ENCODE measurements at regions not wholly inside any gene's neighbourhood (a gene's known extent, or its start where the extent isn't known, plus 50 kb on each side); places are given as distances from the start of the nearest gene placed in this dataset.

DNA sequence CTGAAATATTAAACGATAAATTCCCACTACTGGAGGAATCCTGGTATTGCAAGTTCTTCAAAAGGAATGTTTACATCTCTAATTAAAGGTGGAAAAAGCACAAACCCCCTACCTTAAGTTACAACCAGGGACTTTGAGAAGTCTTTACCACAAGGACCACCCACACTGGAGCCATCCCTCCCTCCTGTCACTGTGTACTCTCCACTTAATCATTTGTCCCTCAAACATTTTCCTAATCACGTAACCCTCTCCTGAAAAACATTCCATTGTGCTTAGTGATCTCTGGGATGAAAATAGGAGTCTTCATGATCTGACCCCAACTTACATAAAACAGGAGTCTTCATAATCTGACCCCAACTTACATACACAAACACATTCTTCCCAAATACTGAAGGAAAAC lies 85.7 kb downstream of the SUCLG1 start:
- TF ChIP-seq, protein P1, sequence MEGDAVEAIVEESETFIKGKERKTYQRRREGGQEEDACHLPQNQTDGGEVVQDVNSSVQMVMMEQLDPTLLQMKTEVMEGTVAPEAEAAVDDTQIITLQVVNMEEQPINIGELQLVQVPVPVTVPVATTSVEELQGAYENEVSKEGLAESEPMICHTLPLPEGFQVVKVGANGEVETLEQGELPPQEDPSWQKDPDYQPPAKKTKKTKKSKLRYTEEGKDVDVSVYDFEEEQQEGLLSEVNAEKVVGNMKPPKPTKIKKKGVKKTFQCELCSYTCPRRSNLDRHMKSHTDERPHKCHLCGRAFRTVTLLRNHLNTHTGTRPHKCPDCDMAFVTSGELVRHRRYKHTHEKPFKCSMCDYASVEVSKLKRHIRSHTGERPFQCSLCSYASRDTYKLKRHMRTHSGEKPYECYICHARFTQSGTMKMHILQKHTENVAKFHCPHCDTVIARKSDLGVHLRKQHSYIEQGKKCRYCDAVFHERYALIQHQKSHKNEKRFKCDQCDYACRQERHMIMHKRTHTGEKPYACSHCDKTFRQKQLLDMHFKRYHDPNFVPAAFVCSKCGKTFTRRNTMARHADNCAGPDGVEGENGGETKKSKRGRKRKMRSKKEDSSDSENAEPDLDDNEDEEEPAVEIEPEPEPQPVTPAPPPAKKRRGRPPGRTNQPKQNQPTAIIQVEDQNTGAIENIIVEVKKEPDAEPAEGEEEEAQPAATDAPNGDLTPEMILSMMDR (IDR thresholded peaks at IDR 0.05; ENCODE audit: low read depth, low read length, missing control alignments), result no peak
- no peak for DNase-seq (ENCODE audit: extremely low read depth, low read depth)
- H3K4me3 ChIP-seq (replicated peaks; ENCODE audit: low read depth, low read length), result no peak overlapping the region

DNA sequence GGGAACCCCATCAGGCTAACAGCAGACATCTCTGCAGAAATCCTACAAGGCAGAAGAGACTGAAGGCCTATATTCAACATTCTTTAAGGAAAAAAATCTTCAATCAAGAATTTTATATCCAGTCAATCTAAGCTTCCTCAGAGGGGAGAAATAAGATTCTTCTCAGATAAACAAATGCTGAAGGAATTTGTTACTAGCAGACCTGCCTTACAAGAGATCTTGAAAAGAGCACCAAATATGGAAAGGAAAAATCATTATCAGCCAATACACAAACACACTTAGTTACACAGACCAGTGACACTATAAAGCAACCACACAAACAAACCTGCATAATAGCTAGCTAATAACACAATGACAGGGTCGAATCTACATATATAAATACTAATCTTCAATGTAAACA lies 96.5 kb downstream of the SUCLG1 start:
- no peak overlapping the region for H3K4me3 ChIP-seq (replicated peaks; ENCODE audit: low read depth, low read length)
- TF ChIP-seq, protein P1 (IDR thresholded peaks at IDR 0.05; ENCODE audit: low read depth, low read length, missing control alignments), result no peak
- no peak for DNase-seq (ENCODE audit: extremely low read depth, low read depth)

DNA sequence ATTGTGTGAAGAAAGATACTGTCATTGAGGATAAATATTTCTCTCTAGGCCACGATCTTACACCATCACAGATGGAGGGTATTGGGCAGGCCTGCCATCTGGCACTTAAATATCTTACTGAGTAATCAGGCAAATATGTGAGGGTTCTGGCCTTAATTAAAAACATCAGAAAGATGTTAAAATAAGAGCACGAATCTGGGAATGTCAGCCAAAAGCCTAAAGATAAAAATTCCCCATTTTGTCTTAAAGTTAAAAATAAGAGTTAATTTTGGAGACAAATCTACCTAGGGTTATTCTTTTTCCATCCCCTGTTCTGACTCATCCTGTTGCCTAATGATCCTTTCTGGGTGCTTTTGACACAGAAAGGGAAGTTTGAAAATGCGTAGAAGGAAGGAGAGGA lies 121.0 kb downstream of the SUCLG1 start:
- TF ChIP-seq, protein P1 (IDR thresholded peaks at IDR 0.05; ENCODE audit: low read depth, low read length, missing control alignments), result no peak
- H3K4me3 ChIP-seq (replicated peaks; ENCODE audit: low read depth, low read length), result no peak overlapping the region
- peak; percentile 81 for DNase-seq (ENCODE audit: extremely low read depth, low read depth)

DNA sequence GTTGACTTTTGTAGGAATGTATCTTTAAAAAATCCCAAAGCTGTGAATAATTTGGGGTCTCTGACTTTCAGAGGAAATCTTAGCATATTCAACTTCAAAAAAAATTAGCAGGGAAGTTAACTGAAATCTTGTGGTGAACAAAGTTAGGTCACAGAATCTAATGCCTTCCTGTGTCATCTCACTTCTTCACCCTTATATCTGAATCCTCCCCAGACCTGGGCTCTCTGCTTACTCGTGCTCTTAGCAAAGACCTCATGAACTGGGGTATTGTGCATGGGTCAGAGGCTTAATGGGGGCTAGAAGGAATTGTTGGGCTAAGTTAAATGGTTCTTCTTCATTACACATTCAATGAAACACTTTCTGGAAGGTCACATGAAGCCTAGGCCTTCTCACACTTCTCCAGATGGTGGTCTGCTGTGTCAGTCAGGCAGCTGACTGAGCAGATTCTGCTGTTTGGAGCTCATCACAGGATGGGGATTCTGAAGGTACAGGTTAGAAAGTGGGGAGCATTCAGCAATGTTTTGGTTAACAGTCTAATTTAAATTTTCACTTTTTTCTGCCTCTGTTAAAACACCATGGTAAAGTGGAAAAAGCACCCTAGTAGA lies 131.3 kb downstream of the SUCLG1 start:
- no peak for DNase-seq (ENCODE audit: extremely low read depth, low read depth)
- TF ChIP-seq, protein P1 (IDR thresholded peaks at IDR 0.05; ENCODE audit: low read depth, low read length, missing control alignments), result no peak
- H3K4me3 ChIP-seq (replicated peaks; ENCODE audit: low read depth, low read length), result no peak overlapping the region

DNA sequence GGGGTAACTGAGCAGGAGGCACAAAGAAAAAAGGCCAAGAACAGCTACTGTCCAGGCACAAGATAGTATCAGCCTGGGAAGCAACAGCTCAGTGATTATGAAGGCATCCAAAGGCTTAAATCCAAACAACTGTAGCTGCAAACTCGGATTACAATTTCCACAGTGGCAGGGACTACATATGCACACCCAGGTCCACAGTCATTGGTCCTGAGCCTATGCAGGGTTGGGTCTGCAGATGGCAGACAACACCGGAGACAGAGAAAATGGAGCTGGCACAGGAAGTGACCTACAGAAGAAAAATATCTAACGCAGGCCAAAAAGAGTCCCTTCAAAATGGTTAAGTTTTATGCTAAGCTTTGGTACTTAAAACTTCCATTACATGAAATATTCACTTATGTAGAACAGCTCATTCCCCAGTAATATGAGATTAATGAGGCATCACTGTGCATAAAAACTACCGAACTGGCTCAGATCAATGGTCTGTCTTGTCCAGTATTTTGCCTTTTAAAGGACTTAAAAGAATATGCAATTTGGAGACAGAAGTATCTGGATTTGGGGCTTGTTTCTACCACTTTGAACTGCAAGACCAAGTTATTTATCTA lies 132.1 kb downstream of the SUCLG1 start:
- TF ChIP-seq, protein P1 (IDR thresholded peaks at IDR 0.05; ENCODE audit: low read depth, low read length, missing control alignments), result no peak
- no peak overlapping the region for H3K4me3 ChIP-seq (replicated peaks; ENCODE audit: low read depth, low read length)
- no peak for DNase-seq (ENCODE audit: extremely low read depth, low read depth)

DNA sequence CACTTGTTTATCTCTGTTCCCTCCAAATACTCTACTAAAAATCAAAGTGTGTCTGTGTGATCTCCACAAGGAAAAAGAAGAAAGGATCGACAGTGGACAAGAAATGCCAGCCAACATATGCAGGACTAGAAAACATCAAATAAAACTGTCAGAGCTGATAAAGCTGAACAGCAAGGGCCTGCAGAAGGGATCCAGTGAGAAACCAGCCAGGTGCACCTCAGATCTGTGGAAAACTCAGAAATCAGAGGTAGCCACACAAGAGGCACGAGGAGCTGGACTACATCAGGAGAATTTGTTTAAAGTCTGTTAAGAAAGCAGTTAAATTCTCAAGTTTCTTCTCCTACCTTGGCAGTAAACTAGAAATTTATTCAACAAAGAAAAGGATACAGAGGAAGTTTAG lies 135.2 kb downstream of the SUCLG1 start:
- no peak overlapping the region for H3K4me3 ChIP-seq (replicated peaks; ENCODE audit: low read depth, low read length)
- TF ChIP-seq, protein P1 (IDR thresholded peaks at IDR 0.05; ENCODE audit: low read depth, low read length, missing control alignments), result no peak
- DNase-seq (ENCODE audit: extremely low read depth, low read depth), result no peak

DNA sequence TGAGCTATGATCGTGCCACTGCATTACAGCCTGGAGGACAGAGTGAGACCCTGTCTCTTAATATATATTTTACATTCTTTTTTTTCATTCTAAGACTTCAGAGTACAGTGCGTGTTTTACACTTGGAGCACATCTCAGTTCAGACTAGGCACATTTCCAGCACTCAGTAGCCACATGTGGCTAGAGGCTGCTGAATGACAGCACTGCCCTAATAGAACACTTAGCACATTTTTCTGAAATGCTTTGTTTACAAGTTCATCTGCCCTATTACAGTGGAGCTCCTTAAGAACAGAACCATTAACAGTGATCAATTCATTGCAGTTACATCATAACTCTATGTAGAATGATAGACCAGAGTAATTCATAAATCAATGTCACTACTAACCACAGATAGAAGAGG lies 138.1 kb downstream of the SUCLG1 start:
- TF ChIP-seq, protein P1 (IDR thresholded peaks at IDR 0.05; ENCODE audit: low read depth, low read length, missing control alignments), result no peak
- no peak for DNase-seq (ENCODE audit: extremely low read depth, low read depth)
- no peak overlapping the region for H3K4me3 ChIP-seq (replicated peaks; ENCODE audit: low read depth, low read length)
